Activated T-helper 1 cell treated with anti-CD3 and anti-CD28 coated beads, Interleukin-12 subunit alpha, Interleukin-12 subunit beta, Interleukin-2, Interleukin-4 antibody, amounts not matched to agents 30 ng/mL and 10 ng/mL and 1 ng/mL, durations not matched to agents 14 hours and 24 hours and 36 hours (primary cell): ENCODE measurements at regions not wholly inside any gene's neighbourhood (a gene's known extent, or its start where the extent isn't known, plus 50 kb on each side); places are given as distances from the start of the nearest gene placed in this dataset.

Source experiments
- DNase-seq: peaks from one replicate; pipeline ENCODE4 v3.0.0; 2021; ENCODE audit warnings: low spot score
- H3K27ac Mint-ChIP-seq: one replicate; pipeline ENCODE4 v1.8.0; 2021; ENCODE audit warnings: mild to moderate bottlenecking, mixed read lengths
- H3K27me3 Mint-ChIP-seq: one replicate; pipeline ENCODE4 v1.8.0; 2022; ENCODE audit warnings: mild to moderate bottlenecking, moderate library complexity, mixed read lengths; ENCODE audit not compliant: insufficient read depth
- H3K36me3 Mint-ChIP-seq: one replicate; pipeline ENCODE4 v1.8.0; 2021; ENCODE audit warnings: low read depth, mixed read lengths
- H3K4me1 Mint-ChIP-seq: one replicate; pipeline ENCODE4 v1.8.0; 2021; ENCODE audit warnings: low read depth, mixed read lengths
- H3K4me3 Mint-ChIP-seq: one replicate; pipeline ENCODE4 v1.8.0; 2021; ENCODE audit warnings: mild to moderate bottlenecking, moderate library complexity, mixed read lengths
- H3K9me3 Mint-ChIP-seq: one replicate; pipeline ENCODE4 v1.8.0; 2021; ENCODE audit warnings: mixed read lengths
- intact Hi-C: fragments of 100-400 bp; cut with micrococcal nuclease; formaldehyde crosslinking; loops from one replicate; pipeline ENCODE4 v1.15.1; 2024

DNA sequence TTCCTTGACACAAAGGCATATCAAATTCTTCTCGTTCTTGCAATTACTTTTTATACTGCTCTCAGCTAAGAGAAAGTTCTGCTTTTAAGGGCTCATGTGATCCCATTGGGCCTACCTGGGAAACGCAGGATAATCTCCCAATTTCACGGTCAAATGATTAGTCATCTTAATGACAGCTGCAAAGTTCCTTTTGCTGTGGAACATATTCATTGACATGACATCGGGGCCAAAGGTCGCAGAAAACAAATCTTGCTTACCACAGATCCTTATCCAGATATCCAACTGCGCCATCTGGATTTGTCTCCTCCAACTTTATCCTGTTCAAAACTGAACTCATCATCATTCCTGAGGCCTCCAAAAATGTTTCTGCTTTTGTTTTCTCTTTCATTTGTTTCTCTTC lies 1085.6 kb upstream of the WWC1 start:
- no peaks in the 10 kb centered on the region for H3K36me3 Mint-ChIP-seq
- intact Hi-C loops, result no loop called here
- no peaks in the 10 kb centered on the region for H3K9me3 Mint-ChIP-seq
- H3K4me1 Mint-ChIP-seq, result no peaks in the 10 kb centered on the region
- no peaks in the 10 kb centered on the region for H3K27me3 Mint-ChIP-seq
- H3K27ac Mint-ChIP-seq, result no peak overlapping the region
- DNase-seq, result no peak
- H3K4me3 Mint-ChIP-seq, result no peak overlapping the region

DNA sequence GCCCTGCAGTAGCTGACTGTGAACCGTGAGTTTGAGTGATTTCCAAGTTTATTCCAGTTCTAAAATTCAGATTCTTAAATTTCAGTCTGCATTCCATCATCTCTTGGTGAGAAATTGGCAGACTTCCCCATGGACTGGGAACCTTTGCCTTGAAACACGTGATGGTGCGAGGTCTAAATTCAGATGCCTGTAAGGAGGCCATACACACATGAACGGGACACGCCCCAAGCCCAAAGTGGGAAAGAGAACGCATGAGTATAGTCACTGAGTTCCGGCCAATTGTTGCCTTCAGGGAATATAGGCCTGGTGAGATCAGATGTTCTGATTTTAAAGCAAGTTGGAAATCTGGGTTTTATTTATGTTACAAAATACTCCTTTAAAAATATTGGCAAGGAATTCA lies 1084.4 kb upstream of the WWC1 start:
- Mint-ChIP-seq H3K4me1 (no peaks in the 10 kb centered on the region), H3K27ac (no peak overlapping the region), H3K4me3 (no peak overlapping the region), H3K9me3 (no peaks in the 10 kb centered on the region), H3K27me3 (no peaks in the 10 kb centered on the region), H3K36me3 (no peaks in the 10 kb centered on the region)
- no peak for DNase-seq
- intact Hi-C loops, result no loop called here

- no peak overlapping the region for H3K4me3 Mint-ChIP-seq
- no peaks in the 10 kb centered on the region for H3K36me3 Mint-ChIP-seq
- no peaks in the 10 kb centered on the region for H3K27me3 Mint-ChIP-seq
- DNase-seq, result no peak
- H3K4me1 Mint-ChIP-seq, result no peaks in the 10 kb centered on the region
- intact Hi-C loops, result no loop called here
- no peak overlapping the region for H3K27ac Mint-ChIP-seq
- no peaks in the 10 kb centered on the region for H3K9me3 Mint-ChIP-seq
Observed at GRCh38 chr5:167208911-167209310, 1082.5 kb upstream of the WWC1 start.

GRCh38 chr5:167217097-167217743 lies 1074.2 kb upstream of the WWC1 start:
- intact Hi-C loops, result no loop called here
- H3K36me3 Mint-ChIP-seq, result no peaks in the 10 kb centered on the region
- no peaks in the 10 kb centered on the region for H3K9me3 Mint-ChIP-seq

DNA sequence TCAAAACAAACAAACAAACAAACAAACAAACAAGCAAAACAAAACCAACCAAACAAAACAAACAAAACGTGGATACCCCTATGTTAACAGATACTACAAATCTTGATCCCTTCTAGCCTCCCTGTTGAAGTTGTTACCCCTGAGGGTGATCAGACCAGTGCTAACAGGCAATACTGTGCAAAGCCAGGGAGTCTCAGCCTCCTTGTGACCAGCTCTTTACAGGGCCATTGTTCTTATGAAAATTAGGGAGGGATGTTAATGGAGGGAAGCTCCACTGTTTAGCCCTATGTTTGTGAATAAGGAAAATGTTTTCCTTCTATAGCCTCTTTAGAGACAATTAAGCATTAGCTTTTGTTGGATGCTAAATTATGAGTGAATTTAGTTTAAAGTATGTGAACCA lies 1072.1 kb upstream of the WWC1 start:
- Mint-ChIP-seq H3K4me1 (no peaks in the 10 kb centered on the region), H3K36me3 (no peaks in the 10 kb centered on the region), H3K27ac (no peak overlapping the region), H3K27me3 (no peaks in the 10 kb centered on the region), H3K9me3 (no peaks in the 10 kb centered on the region), H3K4me3 (no peak overlapping the region)
- intact Hi-C loops, result no loop called here
- no peak for DNase-seq

More at GRCh38 chr5:167217097-167217743, 1074.2 kb upstream of the WWC1 start:
- no peak overlapping the region for H3K4me3 Mint-ChIP-seq
- no peak for DNase-seq
- no peaks in the 10 kb centered on the region for H3K4me1 Mint-ChIP-seq
- H3K27me3 Mint-ChIP-seq, result no peaks in the 10 kb centered on the region
- H3K27ac Mint-ChIP-seq, result no peak overlapping the region

GRCh38 chr5:167226386-167226785 lies 1065.1 kb upstream of the WWC1 start:
- peaks cover 24% of the 10 kb centered on the region for H3K9me3 Mint-ChIP-seq
- intact Hi-C loops, result no loop called here
- no peak for DNase-seq
- no peaks in the 10 kb centered on the region for H3K27me3 Mint-ChIP-seq
- no peaks in the 10 kb centered on the region for H3K36me3 Mint-ChIP-seq
- H3K4me1 Mint-ChIP-seq, result no peaks in the 10 kb centered on the region
- no peak overlapping the region for H3K27ac Mint-ChIP-seq
- no peak overlapping the region for H3K4me3 Mint-ChIP-seq

DNA sequence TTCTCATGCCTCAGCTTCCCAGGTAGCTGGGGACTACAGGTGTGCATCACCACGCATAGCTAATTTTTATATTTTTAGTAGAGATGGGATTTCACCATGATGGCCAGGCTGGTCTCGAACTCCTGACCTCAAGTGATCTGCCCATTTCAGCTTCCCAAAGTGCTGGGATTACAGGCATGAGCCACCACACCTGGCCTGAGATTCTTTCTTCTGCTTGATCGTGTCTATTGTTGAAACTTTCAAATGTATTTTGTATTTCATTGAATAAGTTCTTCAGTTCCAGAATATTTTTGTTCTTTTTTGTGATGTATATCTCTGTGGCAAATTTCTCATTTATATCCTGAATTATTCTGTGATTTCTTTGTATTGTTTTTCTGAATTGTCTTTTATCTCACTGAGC lies 1063.3 kb upstream of the WWC1 start:
- Mint-ChIP-seq H3K27ac (no peak overlapping the region), H3K4me3 (no peak overlapping the region), H3K4me1 (no peaks in the 10 kb centered on the region), H3K36me3 (no peaks in the 10 kb centered on the region), H3K27me3 (no peaks in the 10 kb centered on the region), H3K9me3 (peaks cover 26% of the 10 kb centered on the region)
- DNase-seq, result no peak
- intact Hi-C loops, result no loop called here

- no peaks in the 10 kb centered on the region for H3K27me3 Mint-ChIP-seq
- H3K4me1 Mint-ChIP-seq, result no peaks in the 10 kb centered on the region
- no peak overlapping the region for H3K4me3 Mint-ChIP-seq
- H3K27ac Mint-ChIP-seq, result no peak overlapping the region
- DNase-seq, result no peak
- peaks cover 26% of the 10 kb centered on the region for H3K9me3 Mint-ChIP-seq
- intact Hi-C loops, result no loop called here
- H3K36me3 Mint-ChIP-seq, result no peaks in the 10 kb centered on the region
Observed at GRCh38 chr5:167229751-167230150, 1061.7 kb upstream of the WWC1 start.

GRCh38 chr5:167230414-167230813 lies 1061.0 kb upstream of the WWC1 start:
- Mint-ChIP-seq H3K27me3 (no peaks in the 10 kb centered on the region), H3K36me3 (no peaks in the 10 kb centered on the region), H3K9me3 (peaks cover 26% of the 10 kb centered on the region), H3K4me1 (no peaks in the 10 kb centered on the region), H3K4me3 (no peak overlapping the region), H3K27ac (no peak overlapping the region)
- intact Hi-C loops, result no loop called here
- DNase-seq, result no peak

DNA sequence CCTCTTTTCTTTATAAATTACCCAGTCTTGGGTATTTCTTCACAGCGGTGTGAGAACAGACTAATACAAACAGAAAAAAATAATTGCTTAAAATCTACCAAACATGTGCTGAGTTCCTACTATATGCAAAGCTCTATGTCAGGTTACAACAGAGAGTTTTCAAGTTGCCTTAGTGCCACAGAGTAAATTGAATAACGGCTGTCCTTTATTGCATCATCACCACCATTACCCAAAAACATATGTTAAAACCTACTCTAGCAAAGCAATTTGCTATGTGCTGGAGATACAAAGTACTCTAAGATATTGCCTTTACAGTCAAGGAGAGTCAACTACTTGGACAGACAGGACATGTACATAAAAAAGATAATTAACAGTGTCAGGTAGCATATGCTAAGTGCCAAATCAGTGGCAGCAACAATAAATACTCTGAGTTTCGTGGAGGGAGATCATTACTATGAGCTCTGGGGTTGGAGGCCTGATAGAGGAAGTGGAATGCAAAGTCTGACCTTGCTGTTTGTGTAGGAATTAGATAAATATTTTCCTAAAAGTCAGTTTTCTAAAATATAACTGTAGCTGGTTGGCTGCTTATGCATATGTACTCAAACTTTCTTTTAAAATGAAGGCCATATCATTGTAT lies 1058.7 kb upstream of the WWC1 start:
- Mint-ChIP-seq H3K4me3 (no peak overlapping the region), H3K36me3 (no peaks in the 10 kb centered on the region), H3K4me1 (no peaks in the 10 kb centered on the region), H3K27ac (no peak overlapping the region), H3K9me3 (peaks cover 20% of the 10 kb centered on the region), H3K27me3 (no peaks in the 10 kb centered on the region)
- intact Hi-C loops, result no loop called here
- no peak for DNase-seq

GRCh38 chr5:167233507-167234220 lies 1057.8 kb upstream of the WWC1 start:
- H3K36me3 Mint-ChIP-seq, result no peaks in the 10 kb centered on the region
- H3K4me3 Mint-ChIP-seq, result no peak overlapping the region
- intact Hi-C loops, result no loop called here
- H3K27me3 Mint-ChIP-seq, result no peaks in the 10 kb centered on the region
- H3K4me1 Mint-ChIP-seq, result no peaks in the 10 kb centered on the region
- no peak for DNase-seq
- no peak overlapping the region for H3K27ac Mint-ChIP-seq
- H3K9me3 Mint-ChIP-seq, result peaks cover 20% of the 10 kb centered on the region

DNA sequence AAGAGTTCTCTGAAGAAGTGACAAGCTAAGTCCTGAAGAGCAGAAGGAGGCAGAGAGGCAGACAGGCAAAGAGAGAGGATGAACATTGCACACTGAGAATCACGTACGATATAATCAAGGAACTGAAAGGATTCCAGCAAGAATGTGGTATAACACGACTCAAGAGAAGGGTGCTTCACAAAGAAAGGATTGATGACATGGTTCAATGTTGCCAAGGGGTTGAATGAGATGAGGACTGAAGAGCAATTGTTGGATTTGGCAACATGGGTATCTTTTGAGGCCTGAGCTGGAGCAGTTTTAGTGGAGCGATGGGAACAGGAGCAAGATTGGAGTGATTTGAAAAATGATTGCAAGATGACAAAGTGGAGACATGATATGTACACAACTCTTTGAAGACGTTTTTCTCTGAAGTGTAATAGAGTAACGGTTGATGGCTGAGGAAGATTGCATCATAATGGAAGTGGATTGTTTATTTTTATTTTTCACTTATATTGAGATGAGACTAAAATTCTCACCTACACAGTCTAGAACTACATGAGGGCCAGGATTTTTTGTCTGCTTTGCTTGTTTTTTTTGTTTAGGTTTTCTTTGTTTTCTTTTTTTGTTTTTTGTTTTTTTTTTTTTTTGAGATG lies 1049.9 kb upstream of the WWC1 start:
- H3K4me1 Mint-ChIP-seq, result no peaks in the 10 kb centered on the region
- no peak overlapping the region for H3K27ac Mint-ChIP-seq
- no peak overlapping the region for H3K4me3 Mint-ChIP-seq
- H3K36me3 Mint-ChIP-seq, result no peaks in the 10 kb centered on the region
- H3K9me3 Mint-ChIP-seq, result peaks cover 9% of the 10 kb centered on the region
- no peak for DNase-seq
- intact Hi-C loops, result no loop called here
- H3K27me3 Mint-ChIP-seq, result no peaks in the 10 kb centered on the region

- no peaks in the 10 kb centered on the region for H3K27me3 Mint-ChIP-seq
- no peaks in the 10 kb centered on the region for H3K4me1 Mint-ChIP-seq
- H3K4me3 Mint-ChIP-seq, result no peak overlapping the region
- intact Hi-C loops, result no loop called here
- DNase-seq, result no peak
- no peaks in the 10 kb centered on the region for H3K36me3 Mint-ChIP-seq
- H3K9me3 Mint-ChIP-seq, result peaks cover 9% of the 10 kb centered on the region
- no peak overlapping the region for H3K27ac Mint-ChIP-seq
Observed at GRCh38 chr5:167242701-167243100, 1048.7 kb upstream of the WWC1 start.
